DND-41 (cell line): ENCODE measurements at regions not wholly inside any gene's neighbourhood (a gene's known extent, or its start where the extent isn't known, plus 50 kb on each side); places are given as distances from the start of the nearest gene placed in this dataset.

ENCODE experiments used
- ATAC-seq: fragments of 200-7000 bp; cut with Tn5 transposase; 3 replicates; pipeline ENCODE4 v1.9.1; 2021; ENCODE audit warnings: low read depth; ENCODE audit not compliant: insufficient read depth
- DNase-seq: peaks from one replicate; pipeline ENCODE4 v3.0.0-alpha.2; 2020
- H2AFZ ChIP-seq: 2 replicates; pipeline ENCODE4 v1.6.0; 2012; ENCODE audit warnings: low read depth, low read length
- H3K27ac ChIP-seq: 2 replicates; pipeline ENCODE4 v1.5.1; 2012; ENCODE audit warnings: low read length, inconsistent platforms
- H3K27me3 ChIP-seq: fragments of 200-600 bp; sonication (generic); 2 replicates; pipeline ENCODE4 v1.6.0; 2012; ENCODE audit warnings: low read length, mild to moderate bottlenecking, inconsistent platforms; ENCODE audit not compliant: insufficient read depth, poor library complexity
- H3K36me3 ChIP-seq: 2 replicates; pipeline ENCODE4 v1.5.1; 2012; ENCODE audit warnings: low read length, inconsistent platforms; ENCODE audit not compliant: insufficient read depth
- H3K4me1 ChIP-seq: 2 replicates; pipeline ENCODE4 v1.5.1; 2012; ENCODE audit warnings: mild to moderate bottlenecking, low read length; ENCODE audit not compliant: insufficient read depth
- H3K4me2 ChIP-seq: 2 replicates; pipeline ENCODE4 v1.6.0; 2012; ENCODE audit warnings: mild to moderate bottlenecking, moderate library complexity, low read length, inconsistent platforms; ENCODE audit not compliant: insufficient read depth
- H3K4me3 ChIP-seq, 2 experiments: fragments of 200-600 bp in 1 of 2; shearing (Covaris generic) in 1 of 2; 2 replicates each; pipeline ENCODE4 v1.5.1; 2012 to 2016; ENCODE audit warnings: inconsistent platforms in 2 of 2, low read length in 2 of 2, mild to moderate bottlenecking in 2 of 2, low read depth in 1 of 2, moderate library complexity in 1 of 2
- H3K79me2 ChIP-seq: 2 replicates; pipeline ENCODE4 v1.6.0; 2012; ENCODE audit warnings: low read length, inconsistent platforms; ENCODE audit not compliant: insufficient read depth
- H3K9ac ChIP-seq: 2 replicates; pipeline ENCODE4 v1.6.0; 2012; ENCODE audit warnings: low read depth, mild to moderate bottlenecking, inconsistent platforms, low read length, moderate library complexity
- H3K9me3 ChIP-seq: 2 replicates; pipeline ENCODE4 v1.5.1; 2012; ENCODE audit warnings: low read length, moderate library complexity, mild to moderate bottlenecking, inconsistent platforms; ENCODE audit not compliant: insufficient read depth, severe bottlenecking
- H4K20me1 ChIP-seq: 2 replicates; pipeline ENCODE4 v1.6.0; 2012; ENCODE audit warnings: low read length; ENCODE audit not compliant: insufficient read depth
- CTCF ChIP-seq: IDR thresholded peaks from 2 replicates; pipeline ENCODE4 v1.5.1; 2012; ENCODE audit warnings: borderline replicate concordance, low read length, moderate library complexity, mild to moderate bottlenecking; ENCODE audit not compliant: poor library complexity, severe bottlenecking; ENCODE audit errors: extremely low read depth
- EZH2 ChIP-seq: IDR thresholded peaks from 3 replicates; pipeline ENCODE4 v1.6.1; 2012; ENCODE audit warnings: borderline replicate concordance, low read depth, mild to moderate bottlenecking, moderate library complexity, low read length, inconsistent platforms; ENCODE audit not compliant: severe bottlenecking

GRCh38 chr18:11284811-11285210 lies 135.4 kb upstream of the PIEZO2 start:
- Histone ChIP-seq H3K4me3 (no peak overlapping the region), H3K36me3 (no peaks in the 10 kb centered on the region), H3K27ac (no peak overlapping the region), H3K9me3 (peaks cover 3% of the 10 kb centered on the region), H3K9ac (no peak overlapping the region), H2AFZ (no peak overlapping the region), H3K27me3 (no peaks in the 10 kb centered on the region), H3K4me1 (no peaks in the 10 kb centered on the region), H3K79me2 (no peaks in the 10 kb centered on the region), H4K20me1 (no peaks in the 10 kb centered on the region), H3K4me2 (no peak overlapping the region)
- ATAC-seq (no peak), DNase-seq (no peak)
- TF ChIP-seq CTCF (no peak), EZH2 (no peak)

DNA sequence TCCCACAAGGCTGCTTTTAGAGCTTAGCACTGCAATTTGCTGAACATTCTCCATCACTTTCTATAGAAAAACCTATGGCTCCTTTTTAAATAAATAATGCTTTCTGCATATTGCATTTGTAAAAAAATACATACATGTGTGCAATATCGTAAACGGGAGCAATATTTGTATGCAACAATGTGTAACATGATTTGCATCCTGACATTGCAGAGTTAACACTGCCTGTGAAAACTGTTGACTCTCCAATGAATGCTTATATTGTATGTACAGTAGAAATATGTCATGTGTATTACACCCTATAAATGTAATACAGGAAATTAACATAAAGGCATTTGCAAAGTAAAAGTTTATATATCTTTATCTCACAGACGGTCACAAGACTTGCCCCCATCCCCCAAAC lies 135.0 kb upstream of the PIEZO2 start:
- no peak for TF ChIP-seq CTCF
- TF ChIP-seq EZH2: no peak
- no peak for ATAC-seq

GRCh38 chr18:11283479-11284161 lies 134.3 kb upstream of the PIEZO2 start:
- H3K79me2 ChIP-seq: no peaks in the 10 kb centered on the region
- no peak overlapping the region for H3K27ac ChIP-seq
- no peak for DNase-seq
- H3K4me1 ChIP-seq: no peaks in the 10 kb centered on the region
- no peak for ATAC-seq
- TF ChIP-seq CTCF (no peak), EZH2 (no peak)
- no peaks in the 10 kb centered on the region for H3K27me3 ChIP-seq
- H4K20me1 ChIP-seq: no peaks in the 10 kb centered on the region
- H3K9me3 ChIP-seq: peaks cover 3% of the 10 kb centered on the region
- H2AFZ ChIP-seq: no peak overlapping the region
- no peak overlapping the region for H3K4me3 ChIP-seq
- H3K9ac ChIP-seq: no peak overlapping the region
- H3K4me2 ChIP-seq: no peak overlapping the region
- no peaks in the 10 kb centered on the region for H3K36me3 ChIP-seq

More for the DNA sequence above, 135.0 kb upstream of the PIEZO2 start:
- Histone ChIP-seq H3K36me3 (no peaks in the 10 kb centered on the region), H4K20me1 (no peaks in the 10 kb centered on the region), H3K9ac (no peak overlapping the region), H3K9me3 (peaks cover 3% of the 10 kb centered on the region), H3K27ac (no peak overlapping the region), H3K4me2 (no peak overlapping the region), H3K27me3 (no peaks in the 10 kb centered on the region), H3K4me1 (no peaks in the 10 kb centered on the region), H2AFZ (no peak overlapping the region), H3K4me3 (no peak overlapping the region), H3K79me2 (no peaks in the 10 kb centered on the region)
- DNase-seq: no peak

DNA sequence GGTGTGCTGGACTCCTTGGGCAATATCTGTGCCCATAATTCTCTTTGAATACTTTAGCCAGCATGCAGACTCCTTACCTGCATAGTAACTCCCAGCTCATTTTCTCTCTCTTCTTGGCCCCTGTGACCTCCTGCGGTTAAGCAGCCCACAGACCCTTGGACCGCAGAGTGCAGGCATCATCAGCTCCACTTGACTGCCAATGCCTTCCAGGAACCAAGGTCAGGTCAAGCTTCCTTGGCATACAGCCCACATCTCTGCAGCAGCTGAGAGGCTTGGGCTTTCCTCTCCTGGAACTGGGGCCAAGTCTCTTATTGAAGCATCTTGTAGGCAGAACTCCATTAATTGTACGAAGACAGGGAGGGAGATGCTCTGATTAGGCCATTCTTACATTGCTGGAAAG lies 130.1 kb upstream of the PIEZO2 start:
- Histone ChIP-seq H3K36me3 (no peaks in the 10 kb centered on the region), H4K20me1 (no peaks in the 10 kb centered on the region), H3K4me3 (no peak overlapping the region), H3K27ac (no peak overlapping the region), H3K4me2 (no peak overlapping the region), H3K4me1 (no peaks in the 10 kb centered on the region), H3K9ac (no peak overlapping the region), H3K79me2 (no peaks in the 10 kb centered on the region), H2AFZ (no peak overlapping the region), H3K27me3 (no peaks in the 10 kb centered on the region), H3K9me3 (peaks cover 3% of the 10 kb centered on the region)
- no peak for ATAC-seq
- TF ChIP-seq CTCF (no peak), EZH2 (no peak)
- no peak for DNase-seq
